ENCODE measurements at regions not wholly inside any gene's neighbourhood (a gene's known extent, or its start where the extent isn't known, plus 50 kb on each side); places are given as distances from the start of the nearest gene placed in this dataset.

DNA sequence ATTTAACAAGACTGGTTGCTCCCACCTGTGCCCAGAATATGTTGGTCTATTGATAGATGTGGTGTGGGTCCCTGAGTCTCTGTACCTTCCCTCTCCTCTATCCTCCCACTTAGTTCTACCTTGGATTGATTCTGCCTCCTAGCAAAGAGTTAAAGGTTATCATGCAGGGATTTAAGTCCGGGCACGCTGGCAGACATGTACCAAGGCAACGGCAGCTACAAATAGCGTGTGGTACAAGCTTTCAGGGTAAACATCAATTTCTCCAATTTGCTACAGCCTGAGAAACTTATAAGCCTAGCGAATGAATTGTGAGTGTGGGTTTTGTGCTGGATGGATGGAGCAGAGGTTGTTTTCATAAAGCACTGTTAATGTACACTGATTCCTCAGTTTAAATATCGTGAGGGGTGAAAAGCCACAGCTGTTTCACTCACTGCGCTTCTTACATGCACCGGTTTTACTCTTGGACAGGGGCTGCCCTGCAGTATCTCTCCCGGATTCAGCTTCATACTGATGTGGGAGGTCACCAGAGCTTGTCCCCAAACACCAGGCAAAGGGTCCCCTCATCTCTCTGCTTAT, 289.8 kb downstream of the ICOS start (continued):
- TF ChIP-seq GRHL2 (CRISPR knock-in tag; IDR thresholded peaks at IDR 0.05; ENCODE audit: insufficient replicate concordance, severe bottlenecking) = no peak
- TF ChIP-seq, protein P1, sequence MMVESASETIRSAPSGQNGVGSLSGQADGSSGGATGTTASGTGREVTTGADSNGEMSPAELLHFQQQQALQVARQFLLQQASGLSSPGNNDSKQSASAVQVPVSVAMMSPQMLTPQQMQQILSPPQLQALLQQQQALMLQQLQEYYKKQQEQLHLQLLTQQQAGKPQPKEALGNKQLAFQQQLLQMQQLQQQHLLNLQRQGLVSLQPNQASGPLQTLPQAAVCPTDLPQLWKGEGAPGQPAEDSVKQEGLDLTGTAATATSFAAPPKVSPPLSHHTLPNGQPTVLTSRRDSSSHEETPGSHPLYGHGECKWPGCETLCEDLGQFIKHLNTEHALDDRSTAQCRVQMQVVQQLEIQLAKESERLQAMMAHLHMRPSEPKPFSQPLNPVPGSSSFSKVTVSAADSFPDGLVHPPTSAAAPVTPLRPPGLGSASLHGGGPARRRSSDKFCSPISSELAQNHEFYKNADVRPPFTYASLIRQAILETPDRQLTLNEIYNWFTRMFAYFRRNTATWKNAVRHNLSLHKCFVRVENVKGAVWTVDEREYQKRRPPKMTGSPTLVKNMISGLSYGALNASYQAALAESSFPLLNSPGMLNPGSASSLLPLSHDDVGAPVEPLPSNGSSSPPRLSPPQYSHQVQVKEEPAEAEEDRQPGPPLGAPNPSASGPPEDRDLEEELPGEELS (CRISPR knock-in tag; IDR thresholded peaks at IDR 0.05) = no peak

DNA sequence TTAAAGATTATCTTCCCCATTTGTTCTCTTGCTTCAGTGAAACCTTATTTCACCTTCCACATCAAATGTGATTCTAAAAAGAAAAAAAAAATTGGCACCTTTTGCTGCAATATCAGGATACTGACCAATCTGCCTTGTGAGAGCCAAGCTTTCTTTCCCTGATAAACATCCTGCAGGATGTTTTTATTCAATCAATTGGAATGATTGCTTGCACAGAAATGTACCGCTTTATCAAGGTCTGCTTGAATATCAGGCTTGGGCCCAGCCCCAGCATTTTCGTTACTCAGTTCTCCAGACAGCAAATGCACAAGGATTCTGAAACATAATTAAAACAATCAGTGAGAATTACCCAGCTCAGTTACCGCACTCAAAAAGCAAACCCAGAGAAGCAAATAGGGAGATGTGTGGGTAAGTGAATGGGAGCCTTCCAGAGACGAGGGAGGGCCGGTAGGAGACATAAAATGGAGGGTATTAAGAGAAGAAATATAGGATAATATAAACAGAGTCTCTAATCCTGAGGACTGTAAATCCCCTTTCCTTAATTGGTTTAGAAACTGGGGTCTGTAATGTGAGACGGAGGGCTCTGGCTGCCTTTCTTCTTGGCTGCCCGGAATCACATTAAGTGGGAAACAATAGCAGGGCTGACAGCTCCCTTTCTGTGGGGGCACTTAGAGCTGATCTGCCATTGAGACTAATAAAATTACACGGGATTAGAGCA, 291.8 kb downstream of the ICOS start:
- Mint-ChIP-seq H3K4me1 (peaks cover 18% of the 10 kb centered on the region), H3K27me3 (ENCODE audit: low read depth) (peaks cover 88% of the 10 kb centered on the region), H3K9me3 (no peaks in the 10 kb centered on the region), H3K4me3 (no peak overlapping the region), H3K36me3 (no peaks in the 10 kb centered on the region), H3K27ac (no peak overlapping the region)
- TF ChIP-seq NFE2L1 (CRISPR knock-in tag; IDR thresholded peaks at IDR 0.05) = no peak
- TF ChIP-seq ESRRA (CRISPR knock-in tag; IDR thresholded peaks at IDR 0.05; ENCODE audit: borderline replicate concordance) = no peak
- no peak for TF ChIP-seq JUN (CRISPR knock-in tag; IDR thresholded peaks at IDR 0.05)
- no peak for TF ChIP-seq E2F1 (CRISPR knock-in tag; IDR thresholded peaks at IDR 0.05)
- TF ChIP-seq HMGA2 (CRISPR knock-in tag; IDR thresholded peaks at IDR 0.05) = no peak
- DNase-seq (ENCODE audit: low spot score) (no peak), ATAC-seq (peak; percentile 82)
- POLR2A ChIA-PET = no interaction called here
- CTCF ChIA-PET = interaction anchor here (0.9 to 1.8 kb wide), 2 partner anchors 50 to 83 kb away, joined by 3 to 8 read pairs; no protein-coding TSS in a partner anchor

GRCh38 chr2:204234248-204234647, 297.7 kb downstream of the ICOS start:
- no peak for TF ChIP-seq USF2 (CRISPR knock-in tag; IDR thresholded peaks at IDR 0.05)
- no peak for TF ChIP-seq GTF2I (CRISPR knock-in tag; conservative IDR thresholded peaks at IDR 0.05)
- TF ChIP-seq, protein P2, sequence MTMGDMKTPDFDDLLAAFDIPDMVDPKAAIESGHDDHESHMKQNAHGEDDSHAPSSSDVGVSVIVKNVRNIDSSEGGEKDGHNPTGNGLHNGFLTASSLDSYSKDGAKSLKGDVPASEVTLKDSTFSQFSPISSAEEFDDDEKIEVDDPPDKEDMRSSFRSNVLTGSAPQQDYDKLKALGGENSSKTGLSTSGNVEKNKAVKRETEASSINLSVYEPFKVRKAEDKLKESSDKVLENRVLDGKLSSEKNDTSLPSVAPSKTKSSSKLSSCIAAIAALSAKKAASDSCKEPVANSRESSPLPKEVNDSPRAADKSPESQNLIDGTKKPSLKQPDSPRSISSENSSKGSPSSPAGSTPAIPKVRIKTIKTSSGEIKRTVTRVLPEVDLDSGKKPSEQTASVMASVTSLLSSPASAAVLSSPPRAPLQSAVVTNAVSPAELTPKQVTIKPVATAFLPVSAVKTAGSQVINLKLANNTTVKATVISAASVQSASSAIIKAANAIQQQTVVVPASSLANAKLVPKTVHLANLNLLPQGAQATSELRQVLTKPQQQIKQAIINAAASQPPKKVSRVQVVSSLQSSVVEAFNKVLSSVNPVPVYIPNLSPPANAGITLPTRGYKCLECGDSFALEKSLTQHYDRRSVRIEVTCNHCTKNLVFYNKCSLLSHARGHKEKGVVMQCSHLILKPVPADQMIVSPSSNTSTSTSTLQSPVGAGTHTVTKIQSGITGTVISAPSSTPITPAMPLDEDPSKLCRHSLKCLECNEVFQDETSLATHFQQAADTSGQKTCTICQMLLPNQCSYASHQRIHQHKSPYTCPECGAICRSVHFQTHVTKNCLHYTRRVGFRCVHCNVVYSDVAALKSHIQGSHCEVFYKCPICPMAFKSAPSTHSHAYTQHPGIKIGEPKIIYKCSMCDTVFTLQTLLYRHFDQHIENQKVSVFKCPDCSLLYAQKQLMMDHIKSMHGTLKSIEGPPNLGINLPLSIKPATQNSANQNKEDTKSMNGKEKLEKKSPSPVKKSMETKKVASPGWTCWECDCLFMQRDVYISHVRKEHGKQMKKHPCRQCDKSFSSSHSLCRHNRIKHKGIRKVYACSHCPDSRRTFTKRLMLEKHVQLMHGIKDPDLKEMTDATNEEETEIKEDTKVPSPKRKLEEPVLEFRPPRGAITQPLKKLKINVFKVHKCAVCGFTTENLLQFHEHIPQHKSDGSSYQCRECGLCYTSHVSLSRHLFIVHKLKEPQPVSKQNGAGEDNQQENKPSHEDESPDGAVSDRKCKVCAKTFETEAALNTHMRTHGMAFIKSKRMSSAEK (CRISPR knock-in tag; IDR thresholded peaks at IDR 0.05; ENCODE audit: borderline replicate concordance) = no peak
- no peak for TF ChIP-seq NR1H2 (CRISPR knock-in tag; IDR thresholded peaks at IDR 0.05)
- no peak for TF ChIP-seq ZNF138 (CRISPR knock-in tag; conservative IDR thresholded peaks at IDR 0.05)
- no peak for TF ChIP-seq NFYB (CRISPR knock-in tag; conservative IDR thresholded peaks at IDR 0.05; ENCODE audit: low read depth)
- TF ChIP-seq MYBL2 (CRISPR knock-in tag; IDR thresholded peaks at IDR 0.05) = no peak
- no peak for TF ChIP-seq TEAD1 (CRISPR knock-in tag; IDR thresholded peaks at IDR 0.05)
- TF ChIP-seq ZNF317 (CRISPR knock-in tag; IDR thresholded peaks at IDR 0.05; ENCODE audit: borderline replicate concordance, low read depth) = no peak
- no peak for ATAC-seq
- no peaks in the 10 kb centered on the region for H3K36me3 Mint-ChIP-seq

More at GRCh38 chr2:204234248-204234647, 297.7 kb downstream of the ICOS start:
- no peak for DNase-seq (ENCODE audit: low spot score)
- H3K27me3 Mint-ChIP-seq (ENCODE audit: low read depth) = peaks cover 46% of the 10 kb centered on the region
- ChIA-PET POLR2A (no interaction called here), CTCF (no interaction called here)
- H3K9me3 Mint-ChIP-seq = peaks cover 23% of the 10 kb centered on the region
- no peak overlapping the region for H3K4me3 Mint-ChIP-seq
- H3K27ac Mint-ChIP-seq = no peak overlapping the region
- no peaks in the 10 kb centered on the region for H3K4me1 Mint-ChIP-seq
